Spleen (tissue), 11 donors: ENCODE measurements at regions not wholly inside any gene's neighbourhood (a gene's known extent, or its start where the extent isn't known, plus 50 kb on each side); places are given as distances from the start of the nearest gene placed in this dataset.

Experiments
- DNase-seq: peaks from one replicate; pipeline ENCODE4 v3.0.0-alpha.2; 2020
- H3K27ac ChIP-seq, 8 donors: fragments of 200-600 bp; sonication (generic) in 7 of 8; 1 replicate in 4 of 8; 2 replicates in 4 of 8; pipeline versions ENCODE4 v1.5.0 to v1.8.0; 2016 to 2021; ENCODE audit warnings: inconsistent platforms in 4 of 8, mild to moderate bottlenecking in 4 of 8, moderate library complexity in 1 of 8
- H3K27me3 ChIP-seq, 7 donors: fragments of 200-600 bp; sonication (generic) in 6 of 7; replicated peaks in 1 of 7; 1 replicate in 4 of 7; 2 replicates in 3 of 7; pipeline versions ENCODE4 v1.5.0 to v1.8.0; 2016 to 2021; ENCODE audit warnings: inconsistent platforms in 3 of 7, mild to moderate bottlenecking in 1 of 7
- H3K36me3 ChIP-seq, 6 donors: fragments of 200-600 bp; sonication (generic) in 5 of 6; 1 replicate in 4 of 6; 2 replicates in 2 of 6; pipeline versions ENCODE4 v1.5.0 to v1.8.0; 2016 to 2021; ENCODE audit warnings: inconsistent platforms in 2 of 6
- H3K4me1 ChIP-seq, 6 donors: fragments of 200-600 bp; sonication (generic) in 5 of 6; 1 replicate in 3 of 6; 2 replicates in 3 of 6; pipeline versions ENCODE4 v1.5.0 to v1.8.0; 2016 to 2021; ENCODE audit warnings: inconsistent platforms in 3 of 6
- H3K4me3 ChIP-seq, 8 donors: fragments of 200-600 bp; sonication (generic) in 7 of 8; 1 replicate in 4 of 8; 2 replicates in 4 of 8; pipeline versions ENCODE4 v1.5.0 to v1.8.0; 2016 to 2021; ENCODE audit warnings: inconsistent platforms in 4 of 8, mild to moderate bottlenecking in 4 of 8, moderate library complexity in 2 of 8
- H3K9me3 ChIP-seq, 8 donors: fragments of 200-600 bp; sonication (generic) in 7 of 8; 1 replicate in 4 of 8; 2 replicates in 4 of 8; pipeline versions ENCODE4 v1.5.0 to v1.8.0; 2016 to 2021; ENCODE audit warnings: inconsistent platforms in 4 of 8
- POLR2A ChIP-seq, 3 donors: fragments of 450-650 bp; IDR thresholded peaks; one replicate each; pipeline ENCODE4 v1.5.1; 2017; ENCODE audit warnings: antibody characterized with exemption in 3 of 3, mild to moderate bottlenecking in 1 of 3
- POLR2AphosphoS5 ChIP-seq, 3 donors: sonication (generic); formaldehyde crosslinking; IDR thresholded peaks; one replicate each; pipeline ENCODE4 v1.5.1; 2017; ENCODE audit warnings: antibody characterized with exemption in 3 of 3
- WGBS, 5 donors: extraction: QIAGEN DNeasy Blood & Tissue Kit in 3 of 5; methylation state at CpG; one replicate each; pipeline versions ENCODE4 v1.1.5 to v1.1.7; 2013 to 2018; 5-methylcytosine and 5-hydroxymethylcytosine counted together
- intact Hi-C: fragments of 100-400 bp; cut with DNase I; formaldehyde crosslinking; loops from one replicate; pipeline ENCODE4 v1.15.0; 2023; ENCODE audit warnings: low total_unique reads
- TF ChIP-seq, protein P1 (sequence below), 11 experiments: fragments of 200-600 bp in 7 of 11; fragments of 450-650 bp in 4 of 11; sonication (generic) in 4 of 11; IDR thresholded peaks in 8 of 11; conservative IDR thresholded peaks in 3 of 11; 1 replicate in 7 of 11; 2 replicates in 4 of 11; pipeline versions ENCODE4 v1.4.0 to v1.8.0; 2016 to 2021; ENCODE audit warnings: antibody characterized with exemption in 11 of 11, inconsistent platforms in 4 of 11, mild to moderate bottlenecking in 1 of 11
- donor health status: healthy with polysubstance abuse.
- donor health status: DM: no; HTN: no; CAD: no; lungs with moderate emphysema.
- donor health status: DM: no; HTN: no; CAD: no.
- donor health status: Bipolar disorder and iron deficiency.
- donor health status: healthy.
- donor health status: DM: no; HTN: no; CAD: no.
- donor health status: DM: yes; HTN: yes; CAD: no.

DNA sequence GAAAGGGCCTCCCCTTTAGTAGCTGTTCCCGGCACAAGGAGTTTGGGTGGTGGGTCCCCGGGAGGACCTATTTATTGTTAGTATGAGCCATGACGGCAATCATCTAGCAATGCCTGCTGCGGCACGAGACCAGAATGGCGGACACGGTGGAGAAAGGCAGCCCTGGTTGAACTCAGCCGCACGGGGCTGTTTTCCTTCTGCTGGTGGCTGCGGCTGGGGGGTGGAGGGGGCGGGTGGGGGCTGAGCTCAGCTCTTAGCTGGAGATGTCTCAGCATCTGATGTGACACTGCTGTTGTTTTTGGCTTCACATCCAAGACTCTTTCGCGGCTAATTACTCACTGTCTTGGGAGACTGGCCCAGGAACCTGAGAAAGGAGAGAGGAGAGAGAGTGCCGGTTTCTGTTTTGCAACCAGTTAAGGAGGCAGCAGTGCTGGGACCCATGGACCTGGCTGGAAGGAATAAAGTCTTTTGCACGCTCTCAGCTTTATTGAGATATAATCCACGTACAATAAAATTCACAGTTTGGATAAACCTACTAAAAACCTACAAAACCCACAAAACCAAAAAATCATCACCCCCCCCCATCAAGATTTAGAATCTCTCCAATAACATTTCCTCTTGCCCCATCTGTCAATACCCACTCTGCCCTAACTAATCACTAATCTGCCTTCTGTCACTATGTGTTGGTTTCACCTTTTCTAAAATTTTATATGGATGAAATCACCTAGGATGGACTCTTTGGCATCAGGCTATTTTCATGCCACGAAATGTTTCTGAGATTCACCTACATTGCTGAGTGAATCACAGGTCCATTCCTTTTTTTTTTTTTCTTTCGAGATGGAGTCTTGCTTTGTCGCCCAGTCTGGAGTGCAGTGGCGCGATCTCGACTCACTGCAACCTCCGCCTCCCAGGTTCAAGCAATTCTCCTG, 81.8 kb upstream of the NEURL1B start:
- peak; percentile 49 for DNase-seq
- intact Hi-C loops: no loop called here
- Histone ChIP-seq H3K4me3 (no peak overlapping the region), H3K4me1 (peaks cover 0 to 28% (median 2%) of the 10 kb centered on the region in 6 donors), H3K27ac (no peak overlapping the region), H3K36me3 (no peaks in the 10 kb centered on the region), H3K9me3 (no peaks in the 10 kb centered on the region), H3K27me3 (peaks cover 0 to 62% (median 0%) of the 10 kb centered on the region in 7 donors)
- TF ChIP-seq POLR2AphosphoS5 (IDR thresholded peaks at IDR 0.05) (peak in 1 of 3 donors; percentile 16), POLR2A (IDR thresholded peaks at IDR 0.05) (no peak)
- WGBS, 5 donors: 71 to 84% (median 81%) methylated on average over 18 to 23 of the region's 23 CpGs

DNA sequence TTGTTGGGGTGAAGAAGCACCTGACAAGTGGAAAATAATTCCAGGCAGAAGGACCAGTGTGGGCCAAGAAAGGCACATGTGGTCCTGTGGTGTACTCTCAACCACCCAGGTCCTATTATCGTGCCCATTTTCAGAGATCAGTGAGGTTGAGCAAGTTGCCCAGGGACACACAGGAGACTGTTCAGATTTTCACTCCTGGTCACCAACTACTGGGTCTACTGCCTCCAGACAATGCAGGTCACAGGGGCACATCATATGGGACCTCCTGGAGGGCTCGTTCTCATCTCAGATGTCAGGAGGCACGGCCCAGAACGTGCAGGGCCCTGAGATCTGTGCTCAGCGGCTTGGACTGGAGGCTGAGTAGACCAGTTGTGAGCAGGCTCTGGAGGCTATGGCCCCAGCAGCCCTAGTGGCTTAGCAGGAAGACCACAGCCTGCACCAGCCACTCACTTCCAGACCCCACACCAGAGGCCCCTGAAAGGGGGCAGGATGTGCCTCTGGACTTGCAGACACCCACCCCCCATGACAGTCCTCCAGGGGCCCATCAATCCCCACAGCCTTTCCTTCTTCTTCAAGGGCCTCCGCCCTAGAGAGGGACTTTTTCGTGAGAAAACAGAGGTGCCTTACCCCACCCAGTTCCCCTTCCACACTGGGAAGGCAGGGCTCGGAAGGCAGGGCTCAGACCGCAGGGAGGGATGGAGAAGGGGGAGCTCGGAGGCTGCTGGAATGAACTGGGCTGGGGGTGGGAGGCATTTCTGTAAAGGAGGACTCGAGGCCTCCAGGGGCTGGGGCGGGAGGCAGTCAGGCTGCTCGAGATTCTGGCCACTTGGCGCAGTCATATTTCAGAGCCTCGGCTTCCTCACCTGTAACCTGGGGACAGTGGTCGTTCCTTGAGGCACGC, 82.7 kb upstream of the NEURL1B start:
- H3K27ac ChIP-seq: no peak overlapping the region
- DNase-seq: peak; percentile 37
- TF ChIP-seq, protein P1, sequence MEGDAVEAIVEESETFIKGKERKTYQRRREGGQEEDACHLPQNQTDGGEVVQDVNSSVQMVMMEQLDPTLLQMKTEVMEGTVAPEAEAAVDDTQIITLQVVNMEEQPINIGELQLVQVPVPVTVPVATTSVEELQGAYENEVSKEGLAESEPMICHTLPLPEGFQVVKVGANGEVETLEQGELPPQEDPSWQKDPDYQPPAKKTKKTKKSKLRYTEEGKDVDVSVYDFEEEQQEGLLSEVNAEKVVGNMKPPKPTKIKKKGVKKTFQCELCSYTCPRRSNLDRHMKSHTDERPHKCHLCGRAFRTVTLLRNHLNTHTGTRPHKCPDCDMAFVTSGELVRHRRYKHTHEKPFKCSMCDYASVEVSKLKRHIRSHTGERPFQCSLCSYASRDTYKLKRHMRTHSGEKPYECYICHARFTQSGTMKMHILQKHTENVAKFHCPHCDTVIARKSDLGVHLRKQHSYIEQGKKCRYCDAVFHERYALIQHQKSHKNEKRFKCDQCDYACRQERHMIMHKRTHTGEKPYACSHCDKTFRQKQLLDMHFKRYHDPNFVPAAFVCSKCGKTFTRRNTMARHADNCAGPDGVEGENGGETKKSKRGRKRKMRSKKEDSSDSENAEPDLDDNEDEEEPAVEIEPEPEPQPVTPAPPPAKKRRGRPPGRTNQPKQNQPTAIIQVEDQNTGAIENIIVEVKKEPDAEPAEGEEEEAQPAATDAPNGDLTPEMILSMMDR (IDR thresholded peaks at IDR 0.05 in 8 of 11, conservative IDR thresholded peaks at IDR 0.05 in 3 of 11): no peak
- TF ChIP-seq POLR2A (IDR thresholded peaks at IDR 0.05) (no peak), POLR2AphosphoS5 (IDR thresholded peaks at IDR 0.05) (no peak)
- intact Hi-C loops: no loop called here
- H3K4me3 ChIP-seq: no peak overlapping the region
- WGBS, 5 donors: 70 to 85% (median 76%) methylated on average over 16 to 17 of the region's 17 CpGs
- no peaks in the 10 kb centered on the region for H3K9me3 ChIP-seq
- H3K36me3 ChIP-seq: no peaks in the 10 kb centered on the region
- peaks cover 0 to 28% (median 2%) of the 10 kb centered on the region in 6 donors for H3K4me1 ChIP-seq
- peaks cover 0 to 62% (median 0%) of the 10 kb centered on the region in 7 donors for H3K27me3 ChIP-seq

DNA sequence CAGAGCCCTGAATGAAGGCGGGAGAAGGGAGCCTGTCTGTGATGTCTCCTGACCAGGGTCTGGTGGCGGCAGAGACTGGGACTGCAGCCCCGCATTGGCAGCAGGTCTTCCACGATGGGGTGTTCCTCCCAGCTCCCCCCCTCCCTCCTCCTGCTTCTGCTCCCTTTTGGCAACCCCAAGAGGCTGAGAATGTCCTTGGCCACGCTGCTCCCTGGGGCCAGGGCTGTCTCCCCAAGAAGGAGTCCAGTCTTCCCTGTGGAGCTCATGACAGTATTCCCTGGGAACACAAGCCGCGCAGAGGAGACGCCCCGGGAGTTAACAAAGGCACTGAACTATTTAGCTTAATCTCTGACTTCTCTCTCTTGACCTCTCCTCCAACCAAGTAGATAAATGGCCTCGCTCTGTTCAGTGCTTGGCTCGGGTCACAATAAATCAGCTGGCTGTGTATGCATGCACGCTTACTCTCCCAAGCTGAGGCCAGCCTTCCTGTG, 84.0 kb upstream of the NEURL1B start:
- no peaks in the 10 kb centered on the region for H3K9me3 ChIP-seq
- TF ChIP-seq, protein P1 (IDR thresholded peaks at IDR 0.05 in 8 of 11, conservative IDR thresholded peaks at IDR 0.05 in 3 of 11): peak in 1 of 11 experiments; percentile 4
- TF ChIP-seq POLR2A (IDR thresholded peaks at IDR 0.05) (no peak), POLR2AphosphoS5 (IDR thresholded peaks at IDR 0.05) (peak in 1 of 3 donors; percentile 50)
- no peak overlapping the region for H3K4me3 ChIP-seq
- H3K4me1 ChIP-seq: peaks cover 0 to 28% (median 2%) of the 10 kb centered on the region in 6 donors
- H3K27me3 ChIP-seq: peaks cover 0 to 63% (median 0%) of the 10 kb centered on the region in 7 donors
- intact Hi-C loops: no loop called here
- H3K36me3 ChIP-seq: no peaks in the 10 kb centered on the region
- no peak overlapping the region for H3K27ac ChIP-seq
- 52 to 73% (median 63%) methylated on average over 12 of the region's 12 CpGs for WGBS, 5 donors
- DNase-seq: peak; percentile 50

DNA sequence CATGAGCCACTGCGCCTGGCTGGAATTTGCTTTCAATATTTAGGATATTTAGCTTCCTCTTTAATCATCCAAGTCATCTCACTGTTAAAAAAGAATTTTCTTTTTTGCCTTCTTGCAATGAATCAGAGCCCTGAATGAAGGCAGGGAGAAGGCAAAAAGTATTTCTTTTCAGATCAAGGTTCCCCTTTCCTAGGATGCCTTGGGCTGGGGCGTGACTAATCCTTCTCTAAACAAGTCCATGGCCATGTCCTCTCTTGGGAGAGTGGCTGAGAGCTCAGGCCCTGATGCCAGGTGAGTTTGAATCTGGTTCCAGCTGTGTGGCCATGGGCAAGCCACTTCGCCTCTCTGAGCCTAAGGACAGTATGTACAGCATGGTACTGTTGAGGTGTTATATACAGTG, 84.8 kb upstream of the NEURL1B start:
- no peak overlapping the region for H3K27ac ChIP-seq
- no peak for TF ChIP-seq POLR2AphosphoS5 (IDR thresholded peaks at IDR 0.05)
- no peak for TF ChIP-seq POLR2A (IDR thresholded peaks at IDR 0.05)
- TF ChIP-seq, protein P1 (IDR thresholded peaks at IDR 0.05 in 8 of 11, conservative IDR thresholded peaks at IDR 0.05 in 3 of 11): no peak
- DNase-seq: peak; percentile 38
- H3K4me3 ChIP-seq: no peak overlapping the region
- peaks cover 0 to 28% (median 2%) of the 10 kb centered on the region in 6 donors for H3K4me1 ChIP-seq
- no peaks in the 10 kb centered on the region for H3K9me3 ChIP-seq
- intact Hi-C loops: no loop called here
- H3K36me3 ChIP-seq: no peaks in the 10 kb centered on the region
- H3K27me3 ChIP-seq: peaks cover 0 to 60% (median 0%) of the 10 kb centered on the region in 7 donors
- WGBS, 5 donors: 65 to 93% (median 86%) methylated on average over 3 of the region's 3 CpGs
